Gastrocnemius medialis (tissue), 4 donors: ENCODE measurements at regions not wholly inside any gene's neighbourhood (a gene's known extent, or its start where the extent isn't known, plus 50 kb on each side); places are given as distances from the start of the nearest gene placed in this dataset.
A peak's percentile ranks its signal among the peaks of the same experiment; 100 is the strongest.

Source experiments
- ATAC-seq, 2 donors: fragments of 150-250 bp; one replicate each; pipeline ENCODE4 v1.9.1; 2016
- DNase-seq, 2 donors: peaks; one replicate each; pipeline ENCODE4 v3.0.0-alpha.2; 2019
- H3K27ac ChIP-seq, 4 donors: fragments of 200-600 bp; sonication (generic); 1 replicate in 1 of 4; 2 replicates in 3 of 4; pipeline ENCODE4 v1.5.1; 2016 to 2018; ENCODE audit warnings: mild to moderate bottlenecking in 2 of 4, moderate library complexity in 1 of 4
- H3K27me3 ChIP-seq, 3 donors: fragments of 200-600 bp; sonication (generic) in 2 of 3; 1 replicate in 1 of 3; 2 replicates in 2 of 3; pipeline versions ENCODE4 v1.5.1 to v1.6.0; 2016 to 2019; ENCODE audit warnings: mild to moderate bottlenecking in 1 of 3, moderate library complexity in 1 of 3
- H3K36me3 ChIP-seq, 2 donors: fragments of 200-600 bp; sonication (generic) in 1 of 2; one replicate each; pipeline ENCODE4 v1.5.1; 2017 to 2018
- H3K4me1 ChIP-seq, 2 donors: fragments of 200-600 bp; sonication (generic) in 1 of 2; one replicate each; pipeline ENCODE4 v1.5.1; 2016 to 2017; ENCODE audit warnings: mild to moderate bottlenecking in 2 of 2
- H3K4me3 ChIP-seq, 4 donors: fragments of 200-600 bp; sonication (generic) in 3 of 4; 1 replicate in 1 of 4; 2 replicates in 3 of 4; pipeline ENCODE4 v1.5.1; 2016 to 2019; ENCODE audit warnings: mild to moderate bottlenecking in 2 of 4
- H3K9me3 ChIP-seq, 3 donors: fragments of 200-600 bp; sonication (generic) in 2 of 3; 1 replicate in 1 of 3; 2 replicates in 2 of 3; pipeline ENCODE4 v1.5.1; 2016 to 2019
- CTCF ChIP-seq, 5 experiments: fragments of 450-650 bp in 3 of 5; fragments of 200-600 bp in 2 of 5; sonication (generic) in 2 of 5; IDR thresholded peaks in 4 of 5; conservative IDR thresholded peaks in 1 of 5; 1 replicate in 4 of 5; 2 replicates in 1 of 5; pipeline ENCODE4 v1.5.1; 2016 to 2019; ENCODE audit warnings: antibody characterized with exemption in 5 of 5, mild to moderate bottlenecking in 3 of 5, moderate library complexity in 3 of 5
- POLR2A ChIP-seq, 2 donors: fragments of 450-650 bp; IDR thresholded peaks; one replicate each; pipeline ENCODE4 v1.6.1; 2017; ENCODE audit warnings: antibody characterized with exemption in 2 of 2, mild to moderate bottlenecking in 2 of 2, moderate library complexity in 2 of 2
- in situ Hi-C, 4 donors: fragments of 200-750 bp; cut with MboI; loops; one replicate each; pipeline versions ENCODE4 v1.15.0 to v1.8.0; 2017; ENCODE audit warnings: low sequenced_read_pairs in 4 of 4
- intact Hi-C: fragments of 100-400 bp; cut with DNase I; formaldehyde crosslinking; loops from one replicate; pipeline ENCODE4 v1.15.1; 2023; ENCODE audit warnings: low total_unique reads

DNA sequence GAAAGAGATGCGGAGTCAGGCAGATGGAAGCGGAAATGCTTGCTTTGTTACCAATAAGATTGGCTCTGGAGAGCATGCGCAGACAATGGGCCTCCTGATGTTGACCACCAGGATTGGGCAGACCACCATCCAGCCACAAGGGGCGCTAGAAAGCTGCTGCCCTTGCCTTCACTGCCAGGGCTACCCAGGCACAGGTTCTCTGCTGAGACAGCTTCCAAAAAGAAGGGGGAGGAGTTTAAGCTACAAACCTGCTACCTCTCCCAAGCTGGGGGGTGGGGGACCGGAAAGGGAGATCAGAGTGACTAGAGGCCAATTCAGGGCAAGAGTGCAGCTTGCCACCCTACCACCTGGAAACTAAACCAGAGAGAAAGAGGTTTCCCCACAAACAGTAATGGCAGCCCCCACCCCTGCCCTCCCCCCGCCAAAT, 369.7 kb downstream of the RRAGC start:
- Histone ChIP-seq H3K27me3 (peaks cover 0 to 12% (median 7%) of the 10 kb centered on the region in 3 donors), H3K27ac (no peak overlapping the region), H3K4me3 (no peak overlapping the region), H3K4me1 (no peaks in the 10 kb centered on the region), H3K36me3 (no peaks in the 10 kb centered on the region), H3K9me3 (no peaks in the 10 kb centered on the region)
- DNase-seq: no peak
- intact Hi-C loops: no loop called here
- ATAC-seq: no peak
- in situ Hi-C loops: no loop called here
- TF ChIP-seq CTCF (IDR thresholded peaks at IDR 0.05 in 4 of 5, conservative IDR thresholded peaks at IDR 0.05 in 1 of 5): peak in 1 of 5 experiments; percentile 26
- no peak for TF ChIP-seq POLR2A (IDR thresholded peaks at IDR 0.05)

DNA sequence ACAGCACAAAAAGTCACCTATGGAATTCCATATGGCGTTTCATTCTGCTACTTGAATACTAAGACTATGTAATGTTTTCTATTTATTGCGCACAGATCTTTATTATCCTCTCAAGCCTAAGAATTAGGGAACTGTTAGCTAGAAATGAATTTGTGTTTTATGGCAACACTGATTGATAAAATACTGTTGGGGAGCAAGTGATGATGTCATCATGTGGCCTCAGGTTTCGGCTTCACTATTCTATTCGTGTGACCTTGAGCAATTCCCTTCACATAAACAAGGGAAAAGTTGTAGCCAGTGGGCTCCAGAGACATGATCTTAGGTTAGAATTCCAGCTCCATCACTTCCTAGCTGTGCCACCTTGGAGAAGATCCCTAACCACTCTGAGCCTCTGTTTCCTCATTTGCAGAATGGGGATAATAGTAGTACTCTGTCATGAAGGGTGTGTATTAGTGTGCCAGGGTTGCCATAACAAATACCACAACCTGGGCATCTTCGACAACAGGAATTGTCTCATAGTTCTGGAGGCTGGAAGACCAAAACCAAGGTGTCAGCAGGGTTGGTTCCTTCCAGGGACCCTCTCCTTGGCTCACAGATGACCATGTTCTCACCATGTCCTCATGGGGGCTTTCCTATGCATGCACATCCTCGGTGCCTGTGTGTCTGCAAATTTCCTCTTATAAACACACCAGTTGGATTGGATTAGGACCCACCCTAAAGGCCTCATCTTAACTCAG, 371.2 kb downstream of the RRAGC start:
- Histone ChIP-seq H3K4me3 (no peak overlapping the region), H3K36me3 (no peaks in the 10 kb centered on the region), H3K4me1 (no peaks in the 10 kb centered on the region), H3K27ac (no peak overlapping the region), H3K9me3 (no peaks in the 10 kb centered on the region), H3K27me3 (peaks cover 0 to 20% (median 7%) of the 10 kb centered on the region in 3 donors)
- intact Hi-C loops: no loop called here
- ATAC-seq (no peak), DNase-seq (no peak)
- in situ Hi-C loops: no loop called here
- TF ChIP-seq CTCF (IDR thresholded peaks at IDR 0.05 in 4 of 5, conservative IDR thresholded peaks at IDR 0.05 in 1 of 5) (no peak), POLR2A (IDR thresholded peaks at IDR 0.05) (no peak)

DNA sequence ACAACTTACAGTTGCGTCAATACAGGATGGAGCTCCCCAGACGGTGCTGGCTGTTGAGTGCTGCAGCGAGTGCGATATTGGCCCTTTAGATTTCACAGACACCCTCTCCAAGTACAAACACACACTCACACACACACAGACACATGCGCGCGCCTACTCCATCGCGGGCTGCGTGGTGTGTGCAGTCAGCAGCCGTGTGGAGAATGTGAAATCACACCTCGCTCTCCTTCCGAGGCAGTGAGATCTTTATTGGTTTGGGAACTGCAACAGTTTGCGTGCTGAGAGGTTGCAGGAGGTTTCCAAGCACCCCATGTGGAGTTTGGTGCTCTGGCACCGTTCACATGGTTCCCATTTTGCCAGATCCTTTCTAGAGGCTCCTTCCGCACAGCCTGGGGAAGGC, 372.2 kb downstream of the RRAGC start:
- DNase-seq (no peak), ATAC-seq (no peak)
- Histone ChIP-seq H3K27ac (no peak overlapping the region), H3K4me3 (no peak overlapping the region), H3K36me3 (no peaks in the 10 kb centered on the region), H3K27me3 (peaks cover under 1 to 23% (median 7%) of the 10 kb centered on the region in 3 donors), H3K4me1 (no peaks in the 10 kb centered on the region), H3K9me3 (no peaks in the 10 kb centered on the region)
- intact Hi-C loops: no loop called here
- TF ChIP-seq CTCF (IDR thresholded peaks at IDR 0.05 in 4 of 5, conservative IDR thresholded peaks at IDR 0.05 in 1 of 5) (no peak), POLR2A (IDR thresholded peaks at IDR 0.05) (no peak)
- in situ Hi-C loops: no loop called here

- H3K27ac ChIP-seq: no peak overlapping the region
- in situ Hi-C loops (no loop called here), intact Hi-C loops (no loop called here)
- H3K36me3 ChIP-seq: no peaks in the 10 kb centered on the region
- H3K4me3 ChIP-seq: no peak overlapping the region
- DNase-seq (no peak), ATAC-seq (no peak)
- H3K27me3 ChIP-seq: peaks cover 7 to 27% (median 7%) of the 10 kb centered on the region in 3 donors
- H3K9me3 ChIP-seq: no peaks in the 10 kb centered on the region
- TF ChIP-seq CTCF (IDR thresholded peaks at IDR 0.05 in 4 of 5, conservative IDR thresholded peaks at IDR 0.05 in 1 of 5) (no peak), POLR2A (IDR thresholded peaks at IDR 0.05) (no peak)
- H3K4me1 ChIP-seq: no peaks in the 10 kb centered on the region
Measured at GRCh38 chr1:38486085-38486484, 373.5 kb downstream of the RRAGC start.
